SK-N-SH treated with all-trans-retinoic acid at 6 μM for 48 hours (cell line): ENCODE measurements at regions not wholly inside any gene's neighbourhood (a gene's known extent, or its start where the extent isn't known, plus 50 kb on each side); places are given as distances from the start of the nearest gene placed in this dataset.
A peak's percentile ranks its signal among the peaks of the same experiment; 100 is the strongest.
"Not testable (repeated sequence)": the region's sequence is repeated elsewhere in the genome, so short reads cannot be mapped to it uniquely, and the experiment has no call there.

Source experiments
- ATAC-seq: fragments of 200-7000 bp; cut with Tn5 transposase; 3 replicates; pipeline ENCODE4 v1.9.1; 2020; ENCODE audit warnings: mild to moderate bottlenecking, moderate library complexity
- ARNTL ChIP-seq: fragments of 450-650 bp; formaldehyde crosslinking; IDR thresholded peaks from 2 replicates; pipeline ENCODE4 v1.5.0; 2020; ENCODE audit warnings: low read depth, mild to moderate bottlenecking, moderate library complexity, borderline replicate concordance
- BACH2 ChIP-seq: fragments of 250-450 bp; sonication (Bioruptor Pico); IDR thresholded peaks from 2 replicates; pipeline ENCODE4 v1.9.0; 2021; ENCODE audit warnings: mild to moderate bottlenecking, borderline replicate concordance
- CREB5 ChIP-seq: fragments of 250-450 bp; sonication (Bioruptor Pico); IDR thresholded peaks from 2 replicates; pipeline ENCODE4 v1.5.1; 2020; ENCODE audit warnings: low read depth, mild to moderate bottlenecking, moderate library complexity
- CSRNP3 ChIP-seq: fragments of 250-450 bp; sonication (Bioruptor Pico); IDR thresholded peaks from 2 replicates; pipeline ENCODE4 v1.5.1; 2021; ENCODE audit warnings: mild to moderate bottlenecking, moderate library complexity
- ESRRG ChIP-seq: fragments of 250-450 bp; sonication (Bioruptor Pico); IDR thresholded peaks from 2 replicates; pipeline ENCODE4 v1.6.1; 2021; ENCODE audit warnings: mild to moderate bottlenecking
- GLIS3 ChIP-seq: fragments of 250-450 bp; sonication (Bioruptor Pico); IDR thresholded peaks from 2 replicates; pipeline ENCODE4 v1.5.0; 2020; ENCODE audit warnings: mild to moderate bottlenecking, moderate library complexity
- ISL1 ChIP-seq: fragments of 250-450 bp; sonication (Bioruptor Pico); IDR thresholded peaks from 2 replicates; pipeline ENCODE4 v2.1.2; 2022; ENCODE audit warnings: mild to moderate bottlenecking, moderate library complexity
- PATZ1 ChIP-seq: fragments of 250-450 bp; sonication (Bioruptor Pico); IDR thresholded peaks from 2 replicates; pipeline ENCODE4 v1.8.0; 2020; ENCODE audit warnings: mild to moderate bottlenecking, moderate library complexity, borderline replicate concordance
- PPARA ChIP-seq: fragments of 250-450 bp; sonication (Bioruptor Pico); IDR thresholded peaks from 2 replicates; pipeline ENCODE4 v1.5.0; 2020; ENCODE audit warnings: mild to moderate bottlenecking, borderline replicate concordance
- SNAI2 ChIP-seq: fragments of 250-450 bp; sonication (Bioruptor Pico); IDR thresholded peaks from 2 replicates; pipeline ENCODE4 v1.5.0; 2020; ENCODE audit warnings: mild to moderate bottlenecking, moderate library complexity
- TCF4 ChIP-seq: fragments of 250-450 bp; sonication (Bioruptor Pico); IDR thresholded peaks from 2 replicates; pipeline ENCODE4 v1.8.0; 2021; ENCODE audit warnings: mild to moderate bottlenecking, moderate library complexity, borderline replicate concordance
- TOX ChIP-seq: fragments of 250-450 bp; sonication (Bioruptor Pico); IDR thresholded peaks from 2 replicates; pipeline ENCODE4 v1.8.0; 2021; ENCODE audit warnings: mild to moderate bottlenecking, moderate library complexity, borderline replicate concordance
- TSHZ2 ChIP-seq: fragments of 250-450 bp; sonication (Bioruptor Pico); IDR thresholded peaks from 2 replicates; pipeline ENCODE4 v1.5.0; 2020; ENCODE audit warnings: mild to moderate bottlenecking, moderate library complexity
- ZFP3 ChIP-seq: fragments of 250-450 bp; sonication (Bioruptor Pico); IDR thresholded peaks from 2 replicates; pipeline ENCODE4 v1.5.0; 2020; ENCODE audit warnings: mild to moderate bottlenecking, moderate library complexity
- ZNF565 ChIP-seq: fragments of 450-650 bp; formaldehyde crosslinking; conservative IDR thresholded peaks from 2 replicates; pipeline ENCODE4 v1.5.0; 2020; ENCODE audit warnings: low read depth, mild to moderate bottlenecking, moderate library complexity
- ZNF70 ChIP-seq: fragments of 450-650 bp; formaldehyde crosslinking; IDR thresholded peaks from 2 replicates; pipeline ENCODE4 v1.5.0; 2020; ENCODE audit warnings: mild to moderate bottlenecking, moderate library complexity
- ZNF8 ChIP-seq: fragments of 450-650 bp; formaldehyde crosslinking; IDR thresholded peaks from 2 replicates; pipeline ENCODE4 v1.5.0; 2020; ENCODE audit warnings: mild to moderate bottlenecking, moderate library complexity

GRCh38 chr12:105510526-105510925 is 180.0 kb downstream of the C12orf75 start (continued):
- no peak for TF ChIP-seq ZNF70 (CRISPR knock-in tag)

- ATAC-seq = not testable (repeated sequence)
These were observed 182.4 kb downstream of the C12orf75 start for GRCh38 chr12:105512861-105513260.

- no peak for TF ChIP-seq ZNF565 (CRISPR knock-in tag)
- TF ChIP-seq ZNF70 (CRISPR knock-in tag) = no peak
- no peak for TF ChIP-seq PATZ1 (CRISPR knock-in tag)
- TF ChIP-seq ESRRG = no peak
- TF ChIP-seq CSRNP3 (CRISPR knock-in tag) = no peak
- peak; percentile 72 for ATAC-seq
These were observed 191.8 kb downstream of the C12orf75 start for GRCh38 chr12:105522166-105522825.

- TF ChIP-seq ZNF565 (CRISPR knock-in tag) (no peak), ZFP3 (CRISPR knock-in tag) (0 out of 2 replicates have a peak, but pooled peaks have one; percentile 14), TSHZ2 (peak; percentile 79), TCF4 (CRISPR knock-in tag) (peak; percentile 84), PATZ1 (CRISPR knock-in tag) (peak; percentile 80; the same call in 1 of the 2 replicates), PPARA (CRISPR knock-in tag) (no peak), SNAI2 (CRISPR knock-in tag) (0 out of 2 replicates have a peak, but pooled peaks have one; percentile 12), CREB5 (CRISPR knock-in tag) (peak; percentile 67; the same call in 1 of the 2 replicates), ZNF70 (CRISPR knock-in tag) (no peak), ISL1 (peak; percentile 78)
- TF ChIP-seq, all 23 proteins: peak for 7
- ATAC-seq = peak; percentile 95
These were observed 192.9 kb downstream of the C12orf75 start for GRCh38 chr12:105523164-105524057.

GRCh38 chr12:105524961-105525360 is 194.5 kb downstream of the C12orf75 start:
- ATAC-seq = no peak
- TF ChIP-seq BACH2 (CRISPR knock-in tag) = no peak
- no peak for TF ChIP-seq ZFP3 (CRISPR knock-in tag)
- no peak for TF ChIP-seq TOX
- TF ChIP-seq TCF4 (CRISPR knock-in tag) = no peak
- TF ChIP-seq ARNTL (CRISPR knock-in tag) = no peak
- TF ChIP-seq SNAI2 (CRISPR knock-in tag) = no peak
- TF ChIP-seq CREB5 (CRISPR knock-in tag) = no peak
- no peak for TF ChIP-seq ZNF8
- TF ChIP-seq TSHZ2 = no peak
- TF ChIP-seq PPARA (CRISPR knock-in tag) = no peak
- TF ChIP-seq GLIS3 (CRISPR knock-in tag) = no peak
